GM19395 (cell line): ENCODE measurements at regions not wholly inside any gene's neighbourhood (a gene's known extent, or its start where the extent isn't known, plus 50 kb on each side); places are given as distances from the start of the nearest gene placed in this dataset.
"Not testable (repeated sequence)": the region's sequence is repeated elsewhere in the genome, so short reads cannot be mapped to it uniquely, and the experiment has no call there.

Experiments
- ATAC-seq: cut with Tn5 transposase; IDR thresholded peaks from one replicate; pipeline ENCODE4 v1.9.1; 2021; ENCODE audit warnings: mild to moderate bottlenecking, moderate library complexity; ENCODE audit not compliant: unreplicated experiment

DNA sequence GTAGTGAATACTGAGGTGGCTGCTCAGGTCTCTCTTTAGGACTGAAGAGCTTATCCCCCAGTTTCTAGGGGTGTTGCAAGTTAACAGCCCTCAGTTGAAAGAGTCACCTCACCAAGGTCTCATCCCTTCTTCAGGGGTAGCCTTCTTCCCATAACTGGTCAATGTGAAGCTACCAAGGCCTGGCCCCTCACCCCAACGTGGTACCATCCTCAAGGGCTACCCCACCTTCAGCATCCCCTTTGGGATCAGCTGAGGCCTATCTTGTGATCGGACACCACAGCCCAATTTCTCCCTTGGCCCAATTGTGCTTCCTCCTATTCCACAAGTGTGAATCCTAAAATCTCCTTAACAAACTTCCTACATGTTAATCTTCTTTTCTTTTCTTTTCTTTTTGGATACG, 289.5 kb upstream of the MKLN1 start:
- no peak for ATAC-seq

DNA sequence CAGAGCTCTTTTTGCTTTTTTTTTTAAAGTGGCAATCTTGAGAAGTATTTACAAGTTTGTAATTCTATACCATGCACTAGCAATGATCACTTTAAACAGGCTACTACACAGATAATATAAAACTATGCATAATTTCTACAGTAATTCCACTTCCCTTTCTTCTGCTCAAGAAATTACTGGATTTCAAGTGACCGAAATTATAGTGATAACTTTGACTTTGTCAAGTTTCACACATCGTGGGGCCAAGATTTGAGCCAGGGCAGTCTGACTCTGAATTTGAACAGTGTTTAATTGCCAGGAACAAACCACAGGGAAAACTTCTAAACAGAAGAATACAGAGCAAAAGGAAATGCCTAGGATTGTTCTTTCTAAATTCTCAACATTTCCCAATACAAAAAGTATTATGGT, 288.3 kb upstream of the MKLN1 start:
- ATAC-seq: no peak

DNA sequence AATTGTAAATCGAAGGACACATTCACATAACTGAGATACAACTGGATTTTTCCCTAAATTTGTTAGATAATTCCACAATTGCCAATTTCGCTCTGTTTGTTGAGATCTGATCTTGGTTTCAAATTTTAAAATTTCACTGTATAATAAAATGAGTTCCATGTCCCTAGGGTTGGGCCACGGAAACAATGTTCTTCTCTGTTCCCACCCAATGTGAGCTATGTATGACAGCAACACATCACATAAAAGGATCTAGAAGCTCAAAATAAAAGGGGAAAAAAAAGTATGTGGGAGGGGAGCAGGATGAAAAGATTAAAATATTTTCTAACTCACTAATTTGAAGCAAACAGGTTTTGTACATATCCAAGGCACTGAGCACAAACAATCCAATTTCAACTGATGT, 287.8 kb upstream of the MKLN1 start:
- ATAC-seq: no peak

DNA sequence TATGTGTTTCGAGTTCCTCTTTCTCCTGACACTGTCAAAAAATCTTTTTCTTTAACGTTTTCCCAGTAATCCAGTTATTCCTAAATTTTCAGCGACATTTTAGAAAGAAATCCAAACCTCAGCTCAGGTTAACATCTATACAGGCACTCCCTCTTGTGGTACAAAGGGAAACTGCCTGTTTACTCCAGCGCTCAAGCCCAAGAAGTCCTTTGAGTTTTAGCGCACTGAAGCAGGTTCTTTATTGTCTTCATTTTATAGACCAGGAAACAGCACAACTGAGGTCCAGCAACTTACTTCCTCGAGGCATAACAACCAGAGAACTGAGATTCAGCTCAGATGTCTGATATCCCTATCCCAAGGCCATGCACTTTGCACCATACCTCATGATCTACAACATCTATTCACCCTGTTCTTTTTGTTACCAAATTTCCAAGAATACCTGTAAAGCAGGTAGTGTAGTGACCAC, 287.2 kb upstream of the MKLN1 start:
- ATAC-seq: peak; percentile 65

DNA sequence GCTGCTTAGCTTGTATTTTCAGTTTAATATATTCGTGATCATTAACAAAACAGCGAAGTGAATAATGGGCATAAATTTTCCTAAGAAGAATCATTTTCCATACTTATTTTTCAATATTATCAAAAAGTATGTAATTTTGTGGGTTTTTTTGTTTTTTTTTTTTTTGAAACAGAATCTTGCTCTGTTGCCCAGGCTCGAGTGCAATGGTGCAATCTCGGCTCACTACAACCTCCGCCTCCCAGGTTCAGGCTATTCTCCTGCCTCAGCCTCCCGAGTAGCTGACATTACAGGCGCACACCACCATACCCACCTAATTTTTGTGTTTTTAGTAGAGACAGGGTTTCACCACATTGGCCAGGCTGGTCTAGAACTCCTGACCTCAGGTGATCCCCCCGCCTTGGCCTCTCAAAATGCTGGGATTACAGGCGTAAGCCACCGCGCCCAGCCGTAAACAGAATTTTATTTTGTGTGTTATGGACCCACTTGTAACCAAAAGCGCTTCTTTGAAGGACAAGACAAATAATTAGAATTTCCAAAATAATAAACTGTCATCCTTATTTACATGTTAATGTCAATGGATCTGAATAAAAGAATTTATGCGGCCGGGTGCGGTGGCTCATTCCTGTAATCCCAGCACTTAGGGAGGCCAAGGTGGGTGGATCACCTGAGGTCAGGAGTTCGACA, 286.5 kb upstream of the MKLN1 start:
- ATAC-seq: not testable (repeated sequence)

DNA sequence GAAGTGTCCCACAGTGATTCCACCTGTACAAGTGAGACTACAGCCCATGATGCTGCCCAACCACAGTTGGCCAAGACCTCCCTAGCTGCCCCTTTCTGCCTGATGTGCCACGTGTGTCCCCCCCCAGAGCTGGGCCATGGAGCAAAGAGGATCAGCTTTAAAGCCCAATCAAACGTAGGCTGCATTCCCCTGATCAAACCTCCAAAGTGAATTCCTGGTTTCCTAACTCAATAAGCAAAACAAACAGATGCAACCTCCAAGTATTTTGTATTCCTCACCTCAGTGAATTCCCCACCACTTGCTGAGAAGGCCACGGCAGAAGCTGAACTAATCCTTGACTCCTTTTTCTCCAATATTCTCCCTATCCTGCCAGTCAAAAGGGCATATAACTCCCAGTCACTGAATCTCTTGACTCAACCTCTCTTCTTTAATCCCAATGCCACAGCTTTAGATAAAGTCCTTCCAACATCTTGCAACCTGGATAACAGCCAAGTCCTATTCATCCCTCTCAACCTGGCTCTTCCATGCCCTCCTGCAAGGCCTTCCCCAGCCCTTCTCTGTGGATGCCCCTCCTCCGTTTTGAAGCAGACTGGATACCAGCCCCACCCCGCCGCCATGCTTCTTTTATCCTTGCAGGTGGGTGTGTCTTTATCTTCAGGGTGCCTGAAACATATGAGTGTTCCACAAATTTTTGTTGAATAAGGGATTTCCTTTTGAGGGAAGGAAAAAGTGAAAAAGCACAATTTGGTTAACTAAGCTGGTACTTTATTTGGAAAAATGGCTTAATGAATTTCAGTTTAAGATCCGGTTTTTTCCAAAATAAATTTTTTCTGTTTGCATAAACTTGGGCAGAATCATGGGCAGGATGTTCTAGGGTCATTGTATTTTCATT, 285.2 kb upstream of the MKLN1 start:
- ATAC-seq: no peak

DNA sequence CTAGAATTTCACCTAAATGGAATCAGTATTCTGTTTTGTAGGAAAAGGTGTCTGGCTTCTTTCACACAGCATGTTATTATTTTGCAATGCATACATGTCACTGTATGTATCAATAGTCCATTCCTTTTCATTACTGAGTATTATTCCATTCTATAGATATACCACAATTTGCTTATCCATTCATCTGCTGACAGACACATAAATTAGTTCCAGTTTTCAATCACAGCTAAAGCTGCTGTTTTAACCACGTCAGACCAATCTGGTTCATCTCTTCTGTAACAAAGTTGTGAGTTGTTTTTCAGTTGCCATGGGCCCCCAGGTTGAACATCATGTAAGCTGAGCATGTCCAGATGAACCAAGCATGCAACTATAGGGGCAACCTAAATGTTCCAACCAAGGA, 282.1 kb upstream of the MKLN1 start:
- no peak for ATAC-seq

DNA sequence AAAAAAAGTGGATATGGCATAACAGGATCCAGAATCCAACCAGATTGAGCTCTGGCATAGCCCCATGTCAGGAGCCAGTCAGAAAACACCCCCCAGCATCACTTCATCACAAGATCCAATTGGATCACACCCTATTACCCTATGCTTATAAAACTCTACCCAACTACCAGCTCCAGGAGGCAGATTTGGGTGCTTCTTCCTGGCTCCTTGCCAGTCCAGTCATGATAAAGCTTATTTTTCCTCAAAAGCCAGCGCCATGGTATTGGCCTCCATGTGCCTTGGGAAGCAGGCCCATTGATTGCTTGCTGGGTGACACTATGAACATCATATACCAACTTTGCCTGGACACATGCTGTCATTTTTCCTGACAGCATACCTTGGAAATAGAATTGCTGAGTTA, 281.4 kb upstream of the MKLN1 start:
- ATAC-seq: no peak

DNA sequence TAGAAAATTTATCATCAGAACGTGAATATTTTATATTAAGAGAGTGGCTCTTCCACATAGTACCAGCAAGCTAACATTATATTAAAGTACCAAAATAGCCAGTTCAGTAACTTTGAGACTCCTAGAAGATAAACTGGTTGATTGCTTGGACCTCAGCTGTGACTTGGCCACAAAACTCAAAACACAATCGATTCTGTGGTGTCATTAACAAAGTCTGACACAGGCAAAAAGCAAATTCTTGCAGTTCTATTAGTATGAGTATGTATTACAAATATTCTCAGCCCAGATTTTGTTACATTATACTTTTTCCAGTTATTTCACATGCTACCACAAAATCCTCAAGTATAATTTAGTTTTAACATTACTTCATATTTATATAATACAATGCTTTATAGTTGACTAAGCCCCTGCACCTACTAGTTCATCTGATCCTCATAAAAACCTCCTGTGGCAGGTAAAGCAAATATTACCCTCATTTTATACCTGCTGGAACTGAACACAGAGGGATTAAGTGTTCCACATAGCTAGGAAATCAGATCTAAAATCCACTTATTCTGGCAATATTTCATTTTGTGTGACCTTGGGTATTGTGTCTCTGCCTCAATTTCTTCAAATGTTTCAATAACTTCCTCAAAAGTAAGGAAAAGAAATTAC, 279.9 kb upstream of the MKLN1 start:
- no peak for ATAC-seq

DNA sequence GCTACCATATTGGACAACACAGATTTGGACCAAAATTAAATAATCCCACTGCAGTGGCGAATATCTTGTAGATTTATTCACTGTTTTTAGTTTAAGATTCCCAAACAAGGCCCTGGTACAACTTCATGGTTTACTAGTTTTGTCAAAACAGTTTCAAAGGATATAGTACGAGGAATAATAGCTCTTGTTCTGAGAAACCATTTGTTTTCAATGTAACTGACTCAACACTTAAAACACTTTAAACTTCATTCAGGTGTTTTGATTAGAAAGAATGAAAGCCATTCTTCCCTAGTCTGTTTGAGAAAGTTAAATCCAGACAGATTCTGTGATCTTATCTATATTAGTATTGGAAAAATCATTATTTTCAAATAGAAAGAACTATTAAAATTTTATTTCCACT, 276.4 kb upstream of the MKLN1 start:
- no peak for ATAC-seq

DNA sequence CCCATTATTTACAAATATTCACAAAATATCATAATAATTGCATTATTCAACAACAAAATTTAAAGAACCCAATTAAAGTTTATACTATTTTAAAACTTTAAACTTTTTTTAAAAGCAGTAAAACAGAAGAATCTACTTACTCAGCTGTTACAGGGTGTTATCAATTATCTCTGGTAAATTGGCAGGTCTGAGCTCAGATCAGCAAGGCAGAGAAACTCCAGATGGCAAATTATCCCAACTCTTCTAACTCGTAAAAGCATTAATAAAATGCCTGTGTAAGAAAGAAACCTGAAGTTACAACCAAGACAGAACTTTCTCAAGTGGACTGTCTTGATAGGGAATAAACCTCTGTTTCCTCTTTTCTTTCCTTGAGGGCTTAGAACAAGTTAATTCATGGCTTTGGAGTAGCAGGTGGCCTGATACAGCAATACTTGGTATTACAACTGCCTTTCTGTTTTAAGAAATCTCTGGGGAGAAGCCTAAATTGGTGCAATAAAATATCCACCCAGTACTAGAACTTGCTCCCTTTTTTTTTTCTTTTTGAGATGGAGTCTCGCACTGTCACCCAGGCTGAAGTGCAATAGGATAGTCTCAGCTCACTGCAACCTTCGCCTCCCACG, 275.3 kb upstream of the MKLN1 start:
- no peak for ATAC-seq

DNA sequence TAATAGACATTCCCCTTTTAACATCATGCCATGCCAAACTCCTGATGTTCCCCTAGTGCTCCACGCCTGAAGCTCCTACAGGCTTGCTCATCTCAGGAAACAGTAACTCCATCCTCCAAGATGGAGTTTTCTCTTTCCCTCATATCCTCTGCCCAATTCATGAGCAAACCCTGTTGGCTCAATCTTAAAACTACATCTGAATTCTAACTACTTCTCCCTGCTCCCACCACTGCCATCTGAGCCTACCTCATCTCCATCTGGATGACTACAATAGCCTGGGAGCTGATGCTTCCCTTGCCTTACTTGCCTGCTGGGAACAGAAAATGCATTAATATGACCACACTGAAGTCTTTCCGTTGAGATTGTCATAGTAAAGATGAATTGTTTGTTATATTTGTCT, 271.7 kb upstream of the MKLN1 start:
- ATAC-seq: no peak

DNA sequence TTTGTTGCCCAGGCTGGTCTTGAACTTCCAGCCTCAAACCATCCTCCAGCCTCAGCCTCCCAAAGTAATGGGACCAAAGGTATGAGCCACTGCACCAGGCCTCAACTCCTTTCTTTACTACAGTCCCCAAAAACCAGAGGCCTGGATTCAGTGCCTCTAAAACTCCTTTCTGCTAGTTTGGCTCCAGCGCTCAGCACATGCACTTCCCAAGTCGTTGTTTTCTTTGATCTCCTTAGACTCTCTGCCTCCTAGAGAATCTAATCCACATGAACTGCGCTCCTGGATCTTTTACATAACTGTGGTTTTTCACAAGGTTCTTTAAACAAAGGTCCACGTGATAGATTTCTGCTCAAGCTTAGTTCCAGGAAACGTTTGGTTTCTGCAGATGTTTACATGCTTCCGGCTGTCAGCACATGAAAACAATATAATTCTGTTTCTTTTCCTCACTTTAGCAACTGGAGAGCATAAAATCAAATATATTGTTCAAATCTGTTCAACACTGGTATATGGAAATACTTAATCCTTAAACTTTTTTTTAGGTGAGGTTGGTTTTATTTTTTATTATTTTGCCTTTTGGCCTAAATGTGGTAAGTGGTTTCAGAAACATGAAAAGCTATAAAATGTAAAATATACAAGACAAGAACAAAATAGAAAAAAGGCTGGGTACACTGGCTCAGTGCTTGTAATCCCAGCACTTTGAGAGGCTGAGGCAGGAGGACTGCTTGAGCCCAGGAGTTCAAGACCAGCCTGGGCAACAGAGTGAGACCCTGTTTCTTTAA, 270.5 kb upstream of the MKLN1 start:
- ATAC-seq: peak; percentile 88

DNA sequence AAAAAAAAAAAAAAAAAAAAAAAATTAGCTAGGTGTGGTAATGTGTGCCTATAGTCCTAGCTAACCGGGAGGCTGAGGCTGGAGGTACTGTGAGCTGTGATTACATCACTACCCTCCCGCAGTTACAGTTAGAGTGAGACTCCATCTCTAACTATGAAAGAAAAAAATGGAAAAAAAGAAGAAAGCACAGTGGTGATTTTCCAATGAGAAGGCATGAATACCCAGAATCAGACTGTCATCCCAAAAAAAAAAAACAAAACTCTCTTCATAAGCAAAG, 269.9 kb upstream of the MKLN1 start:
- ATAC-seq: peak; percentile 51

DNA sequence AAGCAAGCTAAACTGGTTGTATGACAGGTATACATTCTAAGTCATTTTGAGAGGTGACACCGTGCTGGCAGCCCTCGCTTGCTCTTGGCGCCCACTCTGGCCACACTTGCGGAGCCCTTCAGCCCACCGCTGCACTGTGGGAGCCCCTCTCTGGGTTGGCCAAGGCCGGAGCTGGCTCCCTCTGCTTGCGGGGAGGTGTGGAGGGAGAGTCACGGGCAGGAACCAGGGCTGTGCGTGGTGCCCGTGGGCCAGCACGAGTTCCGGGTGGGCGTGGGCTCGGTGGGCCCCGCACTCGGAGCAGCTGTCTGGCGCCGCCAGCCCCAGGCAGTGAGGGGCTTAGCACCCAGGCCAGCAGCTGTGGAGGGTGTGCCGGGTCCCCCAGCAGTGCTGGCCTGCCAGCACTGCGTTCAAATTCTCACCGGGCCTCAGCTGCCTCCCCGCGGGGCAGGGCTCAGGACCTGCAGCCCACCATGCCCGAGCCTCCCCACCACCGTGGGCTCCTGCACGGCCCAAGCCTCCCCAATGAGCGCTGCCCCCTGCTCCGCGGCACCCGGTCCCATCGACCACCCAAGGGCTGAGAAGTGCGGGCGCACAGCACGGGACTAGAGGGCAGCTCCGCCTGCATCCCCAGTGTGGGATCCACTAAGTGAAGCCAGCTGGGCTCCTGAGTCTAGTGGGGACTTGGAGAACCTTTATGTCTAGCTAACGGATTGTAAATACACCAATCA, 269.0 kb upstream of the MKLN1 start:
- ATAC-seq: not testable (repeated sequence)

DNA sequence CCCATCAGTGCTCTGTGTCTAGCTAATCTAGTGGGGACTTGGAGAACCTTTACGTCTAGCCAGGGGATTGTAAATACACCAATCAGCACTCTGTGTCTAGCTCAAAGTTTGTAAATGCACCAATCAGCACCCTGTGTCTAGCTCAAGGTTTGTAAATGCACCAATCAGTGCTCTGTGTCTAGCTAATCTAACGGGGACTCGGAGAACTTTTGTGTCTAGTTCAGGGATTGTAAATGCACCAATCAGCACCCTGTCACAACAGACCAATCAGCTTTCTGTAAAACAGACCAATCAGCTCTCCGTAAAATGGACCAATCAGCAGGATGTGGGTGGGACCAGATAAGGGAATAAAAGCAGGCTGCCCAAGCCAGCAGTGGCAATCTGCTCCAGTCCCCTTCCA, 268.3 kb upstream of the MKLN1 start:
- ATAC-seq: not testable (repeated sequence)

DNA sequence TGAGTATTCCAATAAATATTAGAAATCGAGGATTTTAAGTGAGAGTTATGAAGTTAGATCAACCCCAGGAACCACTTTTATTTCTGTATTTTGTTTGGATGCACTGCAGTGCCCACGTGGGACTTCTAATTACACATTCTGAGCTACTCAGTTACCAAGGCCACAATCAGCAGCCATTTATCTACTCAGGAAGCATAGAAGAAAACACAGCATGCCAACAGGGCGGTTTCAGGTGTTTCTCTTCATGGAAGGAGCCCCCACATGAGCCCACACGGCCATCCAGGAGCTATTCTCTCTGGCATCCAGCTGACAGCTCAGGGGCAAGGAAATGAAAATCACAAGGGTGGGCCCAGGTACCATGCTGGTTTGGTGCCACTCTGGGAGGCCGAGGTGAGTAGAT, 266.5 kb upstream of the MKLN1 start:
- no peak for ATAC-seq

DNA sequence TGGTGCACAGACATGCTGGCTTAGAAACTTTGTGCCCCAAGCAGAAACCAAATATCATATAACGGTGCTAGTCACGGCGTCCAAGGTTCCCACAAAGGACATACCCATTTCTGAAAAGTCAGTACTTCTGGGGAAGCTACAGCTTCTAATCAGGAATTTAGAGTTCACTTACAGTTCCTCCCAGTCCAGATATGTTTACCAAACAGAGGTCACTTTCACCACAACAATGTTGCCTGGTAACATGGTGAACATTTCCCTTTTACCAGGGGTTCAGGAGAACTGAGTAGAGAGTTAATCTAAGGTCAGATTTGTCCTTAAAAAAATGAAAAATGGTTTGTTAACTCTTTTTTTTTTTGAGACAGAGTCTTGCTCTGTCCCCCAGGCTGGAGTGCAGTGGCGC, 265.9 kb upstream of the MKLN1 start:
- ATAC-seq: no peak

DNA sequence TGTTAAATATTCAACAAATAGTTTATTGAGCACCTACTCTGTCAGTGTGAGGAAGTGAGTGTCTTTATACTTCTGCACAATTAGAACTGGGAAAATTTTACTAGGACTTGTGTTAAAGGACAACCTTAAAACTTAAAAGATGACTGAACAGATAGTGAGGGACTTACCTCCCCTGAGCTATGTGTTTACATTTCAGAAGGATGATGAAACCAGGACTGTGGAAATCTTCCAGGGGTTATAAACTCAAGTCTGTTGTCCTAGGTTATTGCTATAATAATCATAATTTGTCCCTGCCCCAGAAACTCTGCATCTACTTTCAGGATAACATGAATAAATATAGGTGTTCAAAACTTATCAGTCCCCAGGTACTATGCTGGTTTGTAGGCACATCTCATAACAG, 261.0 kb upstream of the MKLN1 start:
- no peak for ATAC-seq

DNA sequence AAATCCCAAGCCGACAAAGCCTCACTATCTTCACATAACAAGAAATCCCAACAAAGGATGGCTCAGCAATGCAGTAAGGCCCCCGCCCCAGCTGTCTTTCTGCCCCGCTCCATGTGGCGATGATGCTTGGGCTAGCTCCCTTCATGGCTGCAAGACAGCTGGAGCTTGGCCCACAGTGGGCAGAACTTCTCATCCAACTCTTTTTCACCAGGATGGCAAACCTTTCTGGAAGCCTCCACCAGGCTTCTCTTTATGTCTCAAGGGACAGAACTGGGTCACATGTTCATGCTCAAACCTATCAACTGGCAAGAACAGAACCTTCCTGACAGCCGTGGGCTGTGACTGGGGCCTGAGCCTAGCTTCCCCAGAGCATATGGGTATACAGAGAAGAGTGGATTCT, 260.5 kb upstream of the MKLN1 start:
- no peak for ATAC-seq
